ENCODE measurements at regions not wholly inside any gene's neighbourhood (a gene's known extent, or its start where the extent isn't known, plus 50 kb on each side); places are given as distances from the start of the nearest gene placed in this dataset.
A peak's percentile ranks its signal among the peaks of the same experiment; 100 is the strongest.
"Not testable (repeated sequence)": the region's sequence is repeated elsewhere in the genome, so short reads cannot be mapped to it uniquely, and the experiment has no call there.

- DNase-seq = peak; percentile 88
Measured at GRCh38 chr1:30525971-30526651, 197.3 kb downstream of the MATN1 start.

- no peak for DNase-seq
Measured at GRCh38 chr1:30525631-30525970, 197.8 kb downstream of the MATN1 start.

GRCh38 chr1:30524840-30525617 lies 198.4 kb downstream of the MATN1 start:
- DNase-seq = no peak

- DNase-seq = not testable (repeated sequence)
Measured at GRCh38 chr1:30524025-30524555, 199.3 kb downstream of the MATN1 start.

DNA sequence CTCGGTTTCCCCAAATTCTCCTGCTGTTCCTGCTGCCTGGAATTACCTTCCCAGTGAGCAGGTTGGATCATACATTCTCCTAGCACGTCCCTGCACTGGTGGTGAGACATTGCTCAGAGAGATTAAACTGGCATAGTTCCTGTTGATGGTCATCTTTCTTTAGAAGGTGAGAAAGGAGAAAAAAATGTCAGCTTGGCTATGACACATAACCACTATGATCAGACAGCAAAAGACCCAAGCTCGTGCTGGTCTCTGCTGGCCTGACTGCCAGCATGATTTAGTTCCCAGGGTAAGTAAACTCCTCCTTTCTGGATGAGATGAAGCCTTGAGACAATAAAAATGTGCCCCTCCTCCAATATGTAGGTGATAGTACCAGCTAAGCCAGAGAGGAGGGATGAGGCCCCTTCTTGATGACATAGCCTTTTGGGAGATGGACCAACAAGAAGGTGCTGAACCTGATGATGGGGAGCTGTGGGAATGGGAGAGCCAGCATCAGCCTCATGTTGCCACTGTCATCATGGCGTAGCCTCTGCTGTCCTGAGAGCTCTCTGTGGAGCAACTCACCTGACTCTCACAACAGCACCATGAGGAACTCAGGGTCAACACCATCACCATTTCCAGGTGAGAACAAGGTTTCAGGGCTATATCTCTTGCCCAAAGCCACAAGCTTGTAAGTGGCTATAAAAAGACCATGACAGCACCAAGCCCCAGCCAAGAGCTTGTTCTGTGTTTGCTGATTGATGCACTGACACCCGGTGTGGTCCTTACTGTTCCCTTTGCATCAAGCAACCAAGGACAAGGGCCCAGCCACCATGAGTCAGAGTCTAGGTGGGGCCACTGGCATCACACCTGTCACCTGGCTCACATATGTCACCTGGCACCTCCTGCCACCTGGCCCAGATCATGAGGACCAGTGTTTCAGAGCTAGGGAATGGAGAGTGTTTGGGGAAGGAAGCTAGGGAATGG lies 200.0 kb downstream of the MATN1 start:
- peak; percentile 92 for DNase-seq

GRCh38 chr1:30522031-30523004 lies 201.1 kb downstream of the MATN1 start:
- DNase-seq = no peak

DNA sequence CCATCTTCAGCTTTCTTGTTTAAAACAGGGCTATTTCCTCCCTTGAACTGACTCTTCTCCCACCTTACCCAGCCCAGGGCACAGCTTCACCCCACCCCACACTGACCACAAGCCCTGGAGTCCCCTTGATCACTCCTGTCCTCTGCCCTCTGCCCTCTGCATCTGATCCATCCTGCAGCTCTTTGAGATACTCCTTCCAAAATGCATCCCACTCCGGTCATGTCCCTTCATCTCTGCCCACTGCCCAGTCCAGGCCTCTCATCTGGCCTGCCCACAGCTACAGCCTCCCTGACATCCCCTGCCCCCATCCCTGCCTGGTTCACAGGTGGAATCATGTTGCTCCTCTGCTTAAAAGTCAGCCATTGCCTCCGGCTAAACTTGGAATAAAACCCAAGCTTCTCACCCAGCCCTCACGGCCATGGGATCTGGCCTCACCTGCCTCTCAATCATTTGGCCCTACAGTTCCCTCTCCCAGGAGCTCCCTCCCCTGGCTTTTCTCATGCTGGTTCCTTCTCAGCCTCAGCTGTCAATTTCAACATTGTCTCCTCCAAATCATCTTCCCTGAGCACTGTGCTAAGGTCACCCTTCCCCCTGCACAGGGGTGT lies 202.0 kb downstream of the MATN1 start:
- no peak for DNase-seq

- no peak for DNase-seq
Measured at GRCh38 chr1:30520476-30520875, 202.9 kb downstream of the MATN1 start.

GRCh38 chr1:30519201-30519763 lies 204.1 kb downstream of the MATN1 start:
- DNase-seq = no peak

- no peak for DNase-seq
Measured at GRCh38 chr1:30518696-30519095, 204.7 kb downstream of the MATN1 start.

GRCh38 chr1:30518186-30518585 lies 205.2 kb downstream of the MATN1 start:
- DNase-seq = no peak

GRCh38 chr1:30517666-30518065 lies 205.7 kb downstream of the MATN1 start:
- not testable (repeated sequence) for DNase-seq

DNA sequence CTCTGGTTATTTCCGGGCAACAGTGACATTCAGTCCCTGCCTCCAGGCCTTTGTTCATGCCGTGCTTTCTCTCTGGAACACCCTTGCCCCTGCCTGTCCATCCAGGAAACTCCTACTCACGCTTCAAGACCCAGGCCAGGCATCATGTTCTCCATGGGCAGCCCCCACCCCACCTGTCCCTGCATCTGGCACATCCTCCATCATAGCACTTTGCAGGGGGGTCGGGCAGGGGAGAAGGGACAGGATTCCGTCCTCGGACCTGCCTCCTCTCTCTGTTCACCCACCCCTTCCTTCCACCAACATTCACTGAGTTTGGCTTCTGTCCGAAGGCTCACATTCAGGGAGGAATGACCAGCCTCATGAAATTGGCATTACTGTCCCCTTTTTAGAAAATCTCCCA lies 206.1 kb downstream of the MATN1 start:
- DNase-seq = not testable (repeated sequence)

GRCh38 chr1:30516485-30516858 lies 206.9 kb downstream of the MATN1 start:
- DNase-seq = no peak

DNA sequence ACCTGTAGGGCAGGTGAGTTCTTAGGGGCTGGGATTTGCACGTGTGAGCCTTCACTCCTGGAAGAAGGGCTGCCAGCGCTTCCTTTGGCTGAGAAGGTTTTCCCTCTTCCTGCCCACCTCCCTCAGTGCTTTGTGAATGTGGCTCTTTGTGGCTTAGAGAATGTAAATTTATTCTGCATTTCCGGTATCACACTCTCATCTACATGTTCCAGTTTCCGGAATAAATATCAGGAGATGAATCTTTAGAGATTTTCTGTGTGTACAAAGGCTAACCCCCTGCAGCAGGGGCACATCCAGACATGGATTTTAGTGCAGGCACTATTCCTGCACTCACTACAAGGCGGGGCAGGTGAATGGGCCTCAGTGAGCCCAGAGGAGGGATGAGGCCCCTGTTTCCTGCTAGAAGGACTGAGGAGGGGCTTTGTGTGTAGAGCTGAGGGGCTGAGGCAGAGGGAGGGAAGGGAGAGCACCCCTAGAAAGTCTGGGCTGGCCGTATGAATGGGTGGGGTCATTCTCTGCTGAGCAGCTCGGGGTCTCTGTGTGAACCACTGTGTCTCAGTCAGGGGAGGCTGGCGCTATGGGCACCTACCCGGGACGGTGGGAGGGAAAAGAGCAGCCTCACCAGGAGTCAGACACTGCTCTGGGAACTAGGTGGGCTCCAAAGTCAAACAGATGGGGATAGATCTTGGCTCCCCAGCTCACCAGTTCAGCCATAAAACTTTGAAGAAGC lies 207.5 kb downstream of the MATN1 start:
- DNase-seq = no peak

- DNase-seq = no peak
Measured at GRCh38 chr1:30514945-30515344, 208.4 kb downstream of the MATN1 start.

- no peak for DNase-seq
Measured at GRCh38 chr1:30514137-30514654, 209.2 kb downstream of the MATN1 start.

DNA sequence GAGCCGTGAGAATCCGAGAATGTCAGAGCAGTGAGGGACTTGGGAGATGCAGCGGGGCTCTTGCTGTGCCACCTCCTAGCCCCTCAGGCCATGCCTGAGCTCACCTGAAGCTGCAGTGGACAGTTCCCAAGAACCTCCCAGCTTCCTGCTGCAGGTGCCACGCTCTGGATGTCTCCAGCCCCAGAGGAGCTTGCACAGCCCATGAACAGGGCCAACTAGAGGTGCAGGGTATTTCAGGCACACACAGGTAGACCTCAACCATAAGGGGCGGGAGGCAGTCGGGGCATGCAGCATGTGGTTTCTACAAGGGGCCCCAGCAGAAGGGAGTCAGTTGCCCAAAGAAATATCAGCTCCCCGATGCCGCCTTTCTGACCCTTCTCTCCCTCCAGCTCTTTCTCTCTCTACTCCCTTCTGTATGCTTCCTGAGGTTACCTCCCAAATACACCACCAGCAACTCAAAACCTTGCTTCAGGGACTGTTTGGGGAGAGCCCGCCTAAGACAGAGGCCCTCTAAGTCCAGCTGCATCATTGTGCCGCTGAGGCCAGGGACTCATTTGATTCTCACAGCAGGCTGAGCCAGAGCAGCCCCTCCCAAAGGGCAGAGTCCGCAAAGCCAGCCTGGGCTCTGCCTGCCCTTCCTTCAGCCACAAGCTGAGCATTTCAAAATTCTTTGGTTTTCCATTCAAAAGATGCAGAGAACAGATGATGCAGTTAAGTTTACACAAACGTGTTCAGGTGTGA lies 209.8 kb downstream of the MATN1 start:
- no peak for DNase-seq

GRCh38 chr1:30512914-30513265 lies 210.5 kb downstream of the MATN1 start:
- no peak for DNase-seq
